ENCODE measurements at regions not wholly inside any gene's neighbourhood (a gene's known extent, or its start where the extent isn't known, plus 50 kb on each side); places are given as distances from the start of the nearest gene placed in this dataset.

- no peak overlapping the region for H3K4me3 Mint-ChIP-seq
- ChIA-PET CTCF (interaction anchor here (1.4 kb wide), 1 partner anchor 12 kb away, joined by 3 read pairs; no protein-coding TSS in a partner anchor), POLR2A (no interaction called here)
- H3K27ac Mint-ChIP-seq = peak overlapping the region; percentile 76
- ATAC-seq (peak; percentile 87), DNase-seq (peak; percentile 69)
- H3K9me3 Mint-ChIP-seq = peaks cover 5% of the 10 kb centered on the region
- TF ChIP-seq CTCF (IDR thresholded peaks at IDR 0.05) = no peak
- H3K36me3 Mint-ChIP-seq (ENCODE audit: low read depth) = no peaks in the 10 kb centered on the region
- intact Hi-C loops (cut with micrococcal nuclease) = no loop called here
- H3K27me3 Mint-ChIP-seq = peaks cover 4% of the 10 kb centered on the region
- H3K4me1 Mint-ChIP-seq (ENCODE audit: low read depth) = peaks cover 39% of the 10 kb centered on the region
Measured at GRCh38 chr21:35217504-35218060, 168.5 kb upstream of the RUNX1 start.

- no peak overlapping the region for H3K27ac Mint-ChIP-seq
- peaks cover 5% of the 10 kb centered on the region for H3K9me3 Mint-ChIP-seq
- no peak for TF ChIP-seq CTCF (IDR thresholded peaks at IDR 0.05)
- ChIA-PET CTCF (interaction anchor here (1.4 kb wide), 1 partner anchor 11 kb away, joined by 3 read pairs; no protein-coding TSS in a partner anchor), POLR2A (interaction anchor here (0.8 kb wide), 1 partner anchor 70 kb away, joined by 3 read pairs; no protein-coding TSS in a partner anchor)
- peaks cover 34% of the 10 kb centered on the region for H3K4me1 Mint-ChIP-seq (ENCODE audit: low read depth)
- intact Hi-C loops (cut with micrococcal nuclease) = no loop called here
- H3K4me3 Mint-ChIP-seq = no peak overlapping the region
- H3K36me3 Mint-ChIP-seq (ENCODE audit: low read depth) = no peaks in the 10 kb centered on the region
- peaks cover 4% of the 10 kb centered on the region for H3K27me3 Mint-ChIP-seq
- no peak for ATAC-seq
- no peak for DNase-seq
Measured at GRCh38 chr21:35216996-35217395, 167.9 kb upstream of the RUNX1 start.

DNA sequence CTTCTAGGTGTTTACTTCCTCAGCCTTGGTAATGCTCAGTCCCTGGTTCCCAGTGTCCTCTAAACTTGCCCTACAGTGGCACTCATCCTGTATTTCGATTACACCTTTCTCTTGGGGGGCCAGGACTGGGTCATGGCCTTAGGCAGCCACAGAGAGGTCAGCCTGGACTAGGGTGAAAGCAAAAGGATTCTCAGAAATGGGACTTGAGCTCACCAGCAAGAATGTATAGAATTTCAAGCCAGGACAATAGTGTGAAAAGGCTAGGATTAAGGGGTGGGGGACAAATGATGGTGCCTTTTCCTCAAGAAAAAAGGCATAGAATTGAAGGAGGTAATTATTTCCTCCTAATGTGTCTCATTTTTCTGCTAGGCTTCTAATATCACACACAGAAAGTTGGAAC, 166.8 kb upstream of the RUNX1 start:
- no peak for TF ChIP-seq CTCF (IDR thresholded peaks at IDR 0.05)
- H3K4me3 Mint-ChIP-seq = no peak overlapping the region
- ChIA-PET CTCF (interaction anchor here (0.7 to 1.4 kb wide), 2 partner anchors 10 to 577 kb away, joined by 3 read pairs; no protein-coding TSS in a partner anchor), POLR2A (interaction anchor here (0.6 to 1.6 kb wide), 2 partner anchors 10 to 65 kb away, joined by 3 to 5 read pairs; no protein-coding TSS in a partner anchor)
- ATAC-seq = no peak
- H3K9me3 Mint-ChIP-seq = peaks cover 4% of the 10 kb centered on the region
- H3K27me3 Mint-ChIP-seq = peaks cover 4% of the 10 kb centered on the region
- H3K4me1 Mint-ChIP-seq (ENCODE audit: low read depth) = peaks cover 24% of the 10 kb centered on the region
- no peaks in the 10 kb centered on the region for H3K36me3 Mint-ChIP-seq (ENCODE audit: low read depth)
- intact Hi-C loops (cut with micrococcal nuclease) = no loop called here
- DNase-seq = no peak
- no peak overlapping the region for H3K27ac Mint-ChIP-seq

GRCh38 chr21:35212393-35213127, 163.5 kb upstream of the RUNX1 start:
- ChIA-PET CTCF (no interaction called here), POLR2A (no interaction called here)
- Mint-ChIP-seq H3K9me3 (peaks cover 5% of the 10 kb centered on the region), H3K27me3 (peaks cover 4% of the 10 kb centered on the region), H3K36me3 (ENCODE audit: low read depth) (no peaks in the 10 kb centered on the region), H3K27ac (no peak overlapping the region), H3K4me3 (no peak overlapping the region), H3K4me1 (ENCODE audit: low read depth) (peaks cover 7% of the 10 kb centered on the region)
- intact Hi-C loops (cut with micrococcal nuclease) = no loop called here
- no peak for DNase-seq
- TF ChIP-seq CTCF (IDR thresholded peaks at IDR 0.05) = no peak
- no peak for ATAC-seq

GRCh38 chr21:35211782-35212181, 162.7 kb upstream of the RUNX1 start:
- Mint-ChIP-seq H3K4me3 (no peak overlapping the region), H3K27ac (no peak overlapping the region), H3K9me3 (peaks cover 5% of the 10 kb centered on the region), H3K4me1 (ENCODE audit: low read depth) (peaks cover under 1% of the 10 kb centered on the region), H3K27me3 (peaks cover 4% of the 10 kb centered on the region), H3K36me3 (ENCODE audit: low read depth) (no peaks in the 10 kb centered on the region)
- no peak for TF ChIP-seq CTCF (IDR thresholded peaks at IDR 0.05)
- ChIA-PET CTCF (no interaction called here), POLR2A (no interaction called here)
- no peak for ATAC-seq
- intact Hi-C loops (cut with micrococcal nuclease) = no loop called here
- no peak for DNase-seq

Data from activated CD8-positive, alpha-beta T cell treated with anti-CD3 and anti-CD28 coated beads for 36 hours (primary cell).